MM.1S (cell line): ENCODE measurements at regions not wholly inside any gene's neighbourhood (a gene's known extent, or its start where the extent isn't known, plus 50 kb on each side); places are given as distances from the start of the nearest gene placed in this dataset.

Experiments
- DNase-seq: peaks from one replicate; pipeline ENCODE4 v3.0.0-alpha.2; 2015
- H2AFZ ChIP-seq: fragments of 300-600 bp; sonication (generic); 2 replicates; pipeline ENCODE4 v1.6.0; 2016; ENCODE audit warnings: antibody characterized with exemption, low read length
- H3F3A ChIP-seq: fragments of 300-600 bp; sonication (generic); 2 replicates; pipeline ENCODE4 v1.6.1; 2016; ENCODE audit warnings: mild to moderate bottlenecking, antibody characterized with exemption, low read length, moderate library complexity, mixed read lengths; ENCODE audit not compliant: insufficient read depth
- H3K27ac ChIP-seq: fragments of 300-600 bp; sonication (generic); 2 replicates; pipeline ENCODE4 v1.5.1; 2016; ENCODE audit warnings: mild to moderate bottlenecking, low read length
- H3K27me3 ChIP-seq: fragments of 300-600 bp; sonication (generic); replicated peaks from 2 replicates; pipeline ENCODE4 v1.6.0; 2016; ENCODE audit warnings: low read length; ENCODE audit not compliant: insufficient read depth
- H3K36me3 ChIP-seq: fragments of 300-600 bp; sonication (generic); replicated peaks from 2 replicates; pipeline ENCODE4 v1.6.1; 2016; ENCODE audit warnings: mild to moderate bottlenecking, low read length, mixed read lengths; ENCODE audit not compliant: insufficient read depth
- H3K4me1 ChIP-seq: fragments of 300-600 bp; sonication (generic); 2 replicates; pipeline ENCODE4 v1.6.1; 2016; ENCODE audit warnings: low read length, mixed read lengths
- H3K4me2 ChIP-seq: fragments of 300-600 bp; sonication (generic); 2 replicates; pipeline ENCODE4 v1.6.0; 2016; ENCODE audit warnings: low read depth, low read length
- H3K4me3 ChIP-seq: fragments of 300-600 bp; sonication (generic); 2 replicates; pipeline ENCODE4 v1.5.1; 2016; ENCODE audit warnings: low read length, mixed read lengths
- H3K79me2 ChIP-seq: fragments of 300-600 bp; sonication (generic); 2 replicates; pipeline ENCODE4 v1.6.1; 2016; ENCODE audit warnings: mixed run types, low read length, mixed read lengths
- H3K9ac ChIP-seq: fragments of 300-600 bp; sonication (generic); 2 replicates; pipeline ENCODE4 v1.6.1; 2016; ENCODE audit warnings: low read length, mixed read lengths
- H3K9me2 ChIP-seq: fragments of 300-600 bp; sonication (generic); replicated peaks from 2 replicates; pipeline ENCODE4 v1.6.1; 2016; ENCODE audit warnings: mild to moderate bottlenecking, low read length, mixed read lengths; ENCODE audit not compliant: insufficient read depth
- H3K9me3 ChIP-seq: fragments of 300-600 bp; sonication (generic); replicated peaks from 2 replicates; pipeline ENCODE4 v1.6.1; 2016; ENCODE audit warnings: mild to moderate bottlenecking, low read length, mixed read lengths; ENCODE audit not compliant: insufficient read depth
- H4K20me1 ChIP-seq: fragments of 300-600 bp; sonication (generic); 2 replicates; pipeline ENCODE4 v1.6.1; 2016; ENCODE audit warnings: mild to moderate bottlenecking, low read length, moderate library complexity, mixed read lengths; ENCODE audit not compliant: insufficient read depth
- CTCF ChIP-seq: fragments of 300-600 bp; sonication (generic); IDR thresholded peaks from 2 replicates; pipeline ENCODE4 v1.5.1; 2016; ENCODE audit warnings: antibody characterized with exemption, low read length, mixed read lengths
- EZH2 ChIP-seq: fragments of 300-600 bp; sonication (generic); optimal IDR thresholded peaks from 2 replicates; pipeline ENCODE3; 2017; ENCODE audit warnings: low read depth, mild to moderate bottlenecking, antibody characterized with exemption, low read length, mixed read lengths
- EZH2phosphoT487 ChIP-seq: fragments of 300-600 bp; sonication (generic); IDR thresholded peaks from 2 replicates; pipeline ENCODE4 v1.6.1; 2018; ENCODE audit warnings: antibody characterized with exemption, low read length

GRCh38 chr3:181075098-181075497 lies 85.6 kb upstream of the DNAJC19 start:
- Histone ChIP-seq H3K79me2 (no peaks in the 10 kb centered on the region), H3K9me3 (no peaks in the 10 kb centered on the region), H2AFZ (no peak overlapping the region), H3K27ac (no peak overlapping the region), H3K4me3 (no peak overlapping the region), H3K27me3 (no peaks in the 10 kb centered on the region), H3K4me1 (no peaks in the 10 kb centered on the region), H3K9me2 (no peaks in the 10 kb centered on the region), H3K4me2 (no peak overlapping the region), H4K20me1 (no peaks in the 10 kb centered on the region), H3K9ac (no peak overlapping the region), H3K36me3 (no peaks in the 10 kb centered on the region), H3F3A (no peaks in the 10 kb centered on the region)
- DNase-seq, result no peak
- TF ChIP-seq CTCF, result no peak

- no peaks in the 10 kb centered on the region for H3F3A ChIP-seq
- H2AFZ ChIP-seq, result no peak overlapping the region
- no peaks in the 10 kb centered on the region for H3K27me3 ChIP-seq
- no peaks in the 10 kb centered on the region for H3K79me2 ChIP-seq
- H3K9me2 ChIP-seq, result no peaks in the 10 kb centered on the region
- no peak overlapping the region for H3K4me2 ChIP-seq
- TF ChIP-seq CTCF (no peak), EZH2 (no peak)
- H3K9me3 ChIP-seq, result no peaks in the 10 kb centered on the region
- H4K20me1 ChIP-seq, result no peaks in the 10 kb centered on the region
- no peak overlapping the region for H3K27ac ChIP-seq
- H3K9ac ChIP-seq, result no peak overlapping the region
- no peaks in the 10 kb centered on the region for H3K4me1 ChIP-seq
- no peak for DNase-seq
- no peaks in the 10 kb centered on the region for H3K36me3 ChIP-seq
- H3K4me3 ChIP-seq, result no peak overlapping the region
Measured at GRCh38 chr3:181066143-181067087, 76.9 kb upstream of the DNAJC19 start.

GRCh38 chr3:181056136-181056732 lies 66.7 kb upstream of the DNAJC19 start:
- Histone ChIP-seq H3K27me3 (no peaks in the 10 kb centered on the region), H3F3A (no peaks in the 10 kb centered on the region), H3K9me2 (no peaks in the 10 kb centered on the region), H3K27ac (no peak overlapping the region), H3K9ac (no peak overlapping the region), H2AFZ (no peak overlapping the region), H3K4me1 (no peaks in the 10 kb centered on the region), H3K4me2 (no peak overlapping the region), H3K4me3 (no peak overlapping the region), H3K79me2 (no peaks in the 10 kb centered on the region), H3K9me3 (no peaks in the 10 kb centered on the region), H3K36me3 (no peaks in the 10 kb centered on the region), H4K20me1 (no peaks in the 10 kb centered on the region)
- TF ChIP-seq EZH2 (no peak), CTCF (no peak), EZH2phosphoT487 (no peak)
- no peak for DNase-seq
